Stimulated activated CD8-positive, alpha-beta memory T cell treated with anti-CD3 and anti-CD28 coated beads, Interleukin-2, amount 100 ng/mL, for 48 hours (primary cell): ENCODE measurements at regions not wholly inside any gene's neighbourhood (a gene's known extent, or its start where the extent isn't known, plus 50 kb on each side); places are given as distances from the start of the nearest gene placed in this dataset.

Source experiments
- DNase-seq, 2 donors: peaks; one replicate each; pipeline ENCODE4 v3.0.0-alpha.2; 2020; ENCODE audit warnings: low read depth in 2 of 2

DNA sequence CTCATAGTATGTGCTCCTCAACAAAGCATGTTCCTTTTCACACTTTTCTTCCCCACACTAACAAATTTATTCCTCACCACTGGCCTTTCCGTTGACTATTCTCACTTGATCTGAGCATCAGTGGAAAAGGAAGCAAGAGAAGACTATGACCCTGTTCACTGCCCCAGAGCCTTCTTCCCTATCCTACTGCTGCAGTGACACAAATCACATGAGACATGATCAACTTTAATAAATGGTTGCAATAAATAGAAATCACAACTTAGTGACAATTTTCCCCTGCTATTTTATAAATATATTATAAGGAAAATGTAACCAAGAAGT lies 438.7 kb upstream of the SOX9 start:
- no peak for DNase-seq

DNA sequence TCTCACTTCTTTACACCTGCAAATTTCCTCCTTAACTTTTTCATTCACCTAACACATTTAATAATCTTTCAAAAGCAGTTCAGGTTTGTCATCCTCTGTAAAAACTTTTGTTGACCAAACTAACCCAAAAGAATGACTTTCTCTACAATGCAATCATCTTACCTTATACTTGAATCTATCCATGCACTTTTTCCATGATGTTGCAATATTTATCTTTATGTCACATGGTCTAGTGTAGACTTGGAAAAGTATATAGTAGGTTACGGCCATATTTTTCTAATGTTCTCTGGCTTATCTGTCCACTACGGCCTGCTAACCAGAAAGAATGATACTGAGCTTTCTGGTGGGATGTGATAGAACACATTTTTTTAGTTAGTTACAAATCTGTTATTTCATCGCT lies 431.0 kb upstream of the SOX9 start:
- DNase-seq, result no peak

DNA sequence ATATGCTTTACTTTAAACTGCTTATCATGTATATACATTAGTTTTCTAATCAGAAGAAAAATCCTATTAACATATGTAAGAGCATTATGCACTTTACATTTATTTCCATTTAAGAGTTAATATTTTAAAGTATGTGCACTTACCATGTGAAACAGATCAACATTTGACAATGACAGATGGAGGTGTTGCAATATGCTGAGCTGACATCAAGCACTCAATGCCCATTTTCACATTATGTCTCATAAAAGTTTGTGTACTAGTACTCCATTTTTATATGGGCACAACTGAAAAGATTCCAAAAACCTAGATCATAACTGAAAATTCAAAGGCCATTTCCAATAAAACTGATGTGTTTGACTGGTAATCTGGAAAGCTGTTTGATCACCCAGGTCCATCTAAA lies 420.9 kb upstream of the SOX9 start:
- no peak for DNase-seq

DNA sequence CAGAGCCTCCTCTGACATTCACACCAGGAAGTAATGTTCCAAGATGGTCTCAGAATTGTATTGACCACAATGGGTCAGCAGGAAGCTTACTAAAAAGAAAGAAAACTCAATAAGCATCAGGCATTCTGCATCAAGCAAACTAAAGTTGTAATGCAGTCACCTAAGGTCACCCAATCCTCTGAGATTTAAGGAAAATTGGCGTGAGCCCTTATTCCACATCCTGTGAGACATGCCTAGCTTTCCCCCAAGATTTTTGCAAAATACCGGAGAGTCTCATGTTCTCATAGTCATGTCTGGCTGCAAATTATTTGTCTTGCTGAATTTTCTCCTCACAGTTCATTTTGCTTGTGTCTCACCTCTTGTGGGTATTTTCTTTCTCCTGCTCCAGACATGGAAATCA lies 417.1 kb upstream of the SOX9 start:
- no peak for DNase-seq

DNA sequence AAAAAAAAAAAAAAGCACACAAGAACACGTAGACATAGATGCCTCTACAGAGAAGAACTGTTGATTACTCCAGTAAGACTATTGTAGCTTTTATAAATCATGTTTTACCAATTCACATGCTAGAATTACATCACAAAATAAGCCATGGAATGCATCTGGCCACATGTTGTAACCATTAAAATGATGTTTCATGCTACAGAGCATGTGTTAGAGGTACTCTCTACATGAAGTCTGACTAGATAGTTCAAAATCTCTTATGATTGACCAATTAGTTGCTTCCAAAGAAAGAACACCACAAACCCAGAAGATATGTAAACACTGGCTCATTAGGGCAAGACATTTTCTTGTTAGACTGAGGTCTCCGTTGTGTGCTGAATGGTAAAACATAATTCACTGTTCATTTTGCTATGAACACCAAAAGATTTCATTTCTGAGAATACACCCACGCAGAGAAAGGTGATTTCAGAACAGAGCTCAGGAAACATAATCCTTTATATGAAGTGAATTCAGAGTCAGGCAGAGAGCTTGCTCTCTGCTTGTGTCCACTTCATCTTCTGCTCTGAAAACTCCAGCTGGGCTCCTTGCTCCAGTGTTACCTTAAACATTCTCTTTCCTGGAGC lies 411.4 kb upstream of the SOX9 start:
- no peak for DNase-seq

DNA sequence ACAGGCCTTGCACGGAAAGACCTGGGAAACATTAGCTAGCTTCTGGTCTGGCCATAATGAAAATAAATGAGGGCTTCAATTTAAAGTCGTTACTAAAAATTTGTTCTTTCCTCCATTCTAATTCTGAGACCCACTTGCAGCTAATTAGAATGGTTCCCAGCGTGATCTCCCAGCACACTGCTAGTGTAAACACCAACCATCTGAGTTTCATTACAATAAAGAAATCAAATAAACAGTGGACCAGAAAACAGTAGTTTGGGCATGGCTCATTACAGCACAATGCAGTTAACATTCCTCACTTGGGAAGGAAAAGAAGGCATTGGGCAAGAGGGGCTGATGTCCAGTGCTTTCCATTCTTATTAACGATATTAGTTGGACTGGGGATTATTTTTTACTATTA lies 410.9 kb upstream of the SOX9 start:
- DNase-seq, result no peak

DNA sequence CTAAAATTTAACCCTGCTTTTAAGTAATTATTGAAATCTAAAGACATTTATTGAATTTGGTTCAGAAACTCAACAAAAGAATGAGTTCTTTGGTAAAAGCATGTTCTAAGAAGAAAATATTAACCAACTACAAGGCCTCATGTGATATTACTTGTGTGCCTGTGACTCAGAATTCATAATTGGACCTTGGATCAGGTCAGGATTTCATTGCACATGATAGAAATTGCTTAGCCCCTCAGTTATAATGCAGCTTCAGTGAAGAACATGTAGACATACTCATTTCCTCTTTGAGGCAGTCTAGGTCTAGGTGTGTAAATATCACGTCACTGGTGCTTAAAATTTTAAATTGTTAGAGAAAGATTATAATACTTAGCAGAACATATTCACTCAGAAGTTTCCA lies 410.0 kb upstream of the SOX9 start:
- no peak for DNase-seq

DNA sequence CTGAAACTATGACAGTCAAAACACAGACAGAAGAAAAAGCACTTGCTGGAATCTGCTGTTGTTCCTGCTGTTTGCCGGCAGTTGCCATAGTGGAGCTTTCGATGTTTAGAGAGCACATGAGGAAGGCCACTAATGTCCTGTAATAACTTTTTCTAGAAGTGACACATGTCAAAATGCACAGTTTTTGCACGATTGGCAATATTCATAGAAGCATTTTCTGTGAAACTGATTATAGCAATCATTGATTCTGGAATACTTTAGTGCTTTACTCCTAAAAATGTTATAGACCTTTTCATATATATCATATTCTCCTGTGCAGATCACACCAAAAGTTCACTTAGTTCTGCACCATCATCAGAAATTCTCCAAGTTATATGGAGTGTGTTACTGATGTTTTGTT lies 407.0 kb upstream of the SOX9 start:
- no peak for DNase-seq

DNA sequence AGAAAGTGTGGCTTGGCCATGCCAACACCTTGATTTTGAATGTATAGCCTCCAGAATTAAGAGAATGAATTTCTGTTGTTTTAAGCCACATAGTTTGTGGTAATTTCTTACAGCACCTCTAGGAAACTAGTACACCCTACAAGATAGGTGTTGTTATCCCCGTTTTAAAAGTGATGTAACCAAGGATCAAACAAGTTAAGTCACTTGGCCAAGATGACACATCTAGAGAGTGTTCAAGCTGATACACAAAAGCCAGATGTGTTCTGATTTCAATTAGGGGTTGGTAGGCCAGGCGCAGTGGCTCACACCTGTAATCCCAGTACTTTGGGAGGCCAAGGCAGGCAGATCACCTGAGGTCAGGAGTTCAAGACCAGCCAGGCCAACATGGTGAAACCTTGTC lies 396.5 kb upstream of the SOX9 start:
- DNase-seq, result no peak

DNA sequence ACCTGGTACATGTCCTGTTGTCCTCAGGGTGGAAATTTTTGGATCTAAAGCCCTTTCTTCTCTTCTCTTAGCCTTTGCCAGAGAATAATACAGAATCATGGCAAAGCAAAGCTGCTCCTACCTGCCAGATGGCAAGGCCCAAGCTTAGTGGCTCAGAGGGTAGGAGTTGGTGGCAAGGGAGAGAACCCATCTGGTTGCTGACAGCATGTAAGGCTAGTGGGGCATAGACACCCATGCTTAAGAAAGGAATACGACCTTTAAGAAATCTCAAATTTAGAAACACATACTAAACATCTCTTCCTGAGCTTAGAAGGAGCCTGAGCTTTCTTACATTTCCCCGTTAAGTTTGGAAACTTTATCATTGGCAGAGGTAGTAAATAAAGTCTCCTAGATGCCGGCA lies 395.0 kb upstream of the SOX9 start:
- no peak for DNase-seq

DNA sequence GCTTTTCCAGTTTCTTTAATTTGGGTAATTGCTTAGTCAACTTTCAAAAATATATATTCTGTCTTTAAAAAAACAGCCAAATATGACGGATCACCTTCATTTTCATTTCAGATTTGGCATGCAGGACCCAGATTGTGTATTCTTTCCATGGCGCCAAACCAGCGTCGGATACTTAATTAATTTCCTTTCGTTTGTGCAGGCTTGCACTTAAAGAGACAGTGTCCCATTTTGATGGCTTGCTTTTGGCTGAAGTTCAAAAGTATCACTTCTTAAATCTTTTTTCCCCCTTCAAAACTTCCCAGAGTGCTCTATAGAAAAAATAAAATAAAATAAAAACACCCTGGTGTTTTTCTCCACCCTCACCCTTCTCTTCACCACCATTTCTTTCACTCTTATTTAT lies 394.5 kb upstream of the SOX9 start:
- no peak for DNase-seq

DNA sequence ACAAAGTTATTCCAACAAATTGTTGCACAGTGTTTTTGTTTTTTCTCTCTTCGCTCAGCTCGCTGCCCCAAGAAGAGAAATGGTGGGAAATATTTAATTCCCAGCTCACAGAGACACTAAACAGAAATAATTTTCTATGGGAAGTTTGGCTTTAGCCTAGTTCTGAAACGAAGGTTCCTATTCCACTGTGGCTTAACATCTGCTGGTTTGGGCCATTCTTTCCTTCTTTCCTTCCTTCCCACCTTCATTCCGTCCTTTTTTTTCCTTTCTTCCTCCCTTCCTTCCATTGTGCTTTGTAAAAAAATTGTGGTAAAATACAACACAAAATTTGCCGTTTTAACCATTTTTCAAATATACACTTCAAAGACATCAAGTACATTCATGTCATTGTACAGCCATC lies 393.5 kb upstream of the SOX9 start:
- no peak for DNase-seq

DNA sequence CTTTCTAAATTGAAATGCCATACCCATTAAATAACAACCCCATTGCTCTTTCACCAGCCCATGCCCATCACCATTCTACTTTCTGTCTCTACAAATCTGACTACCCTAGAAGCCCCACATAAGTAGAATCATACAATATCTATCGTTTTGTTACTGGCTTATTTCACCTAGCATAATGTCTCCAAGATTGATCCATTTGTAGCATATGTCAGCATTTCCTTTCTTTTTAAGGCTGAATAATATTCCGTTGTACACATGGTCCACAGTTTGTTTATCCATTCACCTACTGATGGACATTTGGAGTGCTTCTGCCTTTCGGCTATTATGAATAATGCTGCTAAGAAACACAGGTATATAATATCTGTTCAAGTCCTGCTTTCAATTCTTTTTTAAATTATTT lies 393.1 kb upstream of the SOX9 start:
- no peak for DNase-seq

DNA sequence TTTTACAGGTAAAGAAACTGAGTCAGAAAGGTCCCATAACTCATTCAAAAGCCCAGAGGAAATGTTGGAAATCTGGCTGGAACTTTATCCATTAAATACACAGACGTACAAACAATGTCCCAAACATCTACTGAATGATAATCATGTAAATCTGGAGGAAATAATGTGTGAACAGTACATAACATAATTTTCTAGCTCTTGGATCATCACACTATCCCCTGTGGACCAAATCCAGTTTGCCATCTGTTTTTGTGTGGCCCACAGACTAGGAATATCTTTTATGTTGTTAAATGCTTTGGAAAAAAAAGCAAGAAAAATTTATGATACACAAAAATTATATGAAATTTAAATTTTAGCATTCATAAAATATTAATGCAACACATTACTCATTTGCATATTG lies 389.9 kb upstream of the SOX9 start:
- no peak for DNase-seq

DNA sequence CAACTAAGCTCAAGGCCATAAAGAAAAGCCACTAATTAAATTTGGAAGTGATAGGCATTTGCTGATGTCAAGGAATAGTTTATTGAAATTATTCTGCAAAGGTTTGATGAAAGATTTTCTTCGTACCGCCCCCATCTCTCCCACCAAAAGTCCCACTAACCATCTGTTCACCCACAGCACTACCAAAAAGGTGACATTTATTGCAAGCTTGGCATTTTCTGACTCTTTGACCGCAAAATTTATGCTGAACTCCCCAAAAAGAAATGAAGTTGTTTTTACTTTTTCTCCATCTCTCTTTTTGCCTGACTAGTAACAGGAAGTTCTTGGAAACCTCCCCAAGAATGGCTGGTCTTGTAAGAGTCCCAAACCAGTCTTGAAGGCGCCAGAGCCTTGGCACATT lies 384.9 kb upstream of the SOX9 start:
- DNase-seq, result no peak

DNA sequence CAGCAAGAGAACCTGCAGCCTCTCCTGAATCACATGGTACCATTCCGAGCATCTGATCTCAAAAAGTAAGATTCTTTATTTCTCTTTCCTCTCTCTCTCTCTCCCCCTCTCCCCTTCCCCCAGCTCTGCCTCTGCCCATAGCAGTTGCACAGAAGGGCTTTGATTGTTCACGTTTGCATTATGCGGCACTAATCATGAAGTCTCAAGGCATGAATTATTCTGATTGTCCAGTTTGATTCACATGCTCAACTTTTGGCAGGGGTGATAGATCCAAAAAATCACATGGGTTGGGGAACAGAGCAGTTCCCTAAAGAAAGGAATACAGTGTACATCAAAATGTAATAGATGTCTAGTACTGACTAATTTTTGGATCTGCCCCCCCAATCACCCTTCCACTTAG lies 380.0 kb upstream of the SOX9 start:
- no peak for DNase-seq

DNA sequence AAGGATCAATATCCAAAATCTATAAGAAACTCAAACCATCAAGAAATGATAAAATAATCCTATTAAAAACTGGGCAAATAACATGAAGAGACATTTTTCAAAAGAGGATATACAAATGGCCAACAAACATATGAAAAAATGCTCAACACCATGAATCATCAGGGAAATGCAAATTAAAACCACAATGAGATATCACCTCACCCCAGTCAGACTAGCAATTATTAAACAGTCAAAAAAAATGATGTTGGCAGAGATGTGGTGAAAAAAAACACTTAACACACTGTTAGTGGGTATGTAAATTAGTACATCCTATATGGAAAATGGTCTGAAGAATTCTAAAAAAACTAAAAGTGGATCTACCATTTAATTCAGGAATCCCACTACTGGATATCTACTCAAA lies 379.0 kb upstream of the SOX9 start:
- no peak for DNase-seq

DNA sequence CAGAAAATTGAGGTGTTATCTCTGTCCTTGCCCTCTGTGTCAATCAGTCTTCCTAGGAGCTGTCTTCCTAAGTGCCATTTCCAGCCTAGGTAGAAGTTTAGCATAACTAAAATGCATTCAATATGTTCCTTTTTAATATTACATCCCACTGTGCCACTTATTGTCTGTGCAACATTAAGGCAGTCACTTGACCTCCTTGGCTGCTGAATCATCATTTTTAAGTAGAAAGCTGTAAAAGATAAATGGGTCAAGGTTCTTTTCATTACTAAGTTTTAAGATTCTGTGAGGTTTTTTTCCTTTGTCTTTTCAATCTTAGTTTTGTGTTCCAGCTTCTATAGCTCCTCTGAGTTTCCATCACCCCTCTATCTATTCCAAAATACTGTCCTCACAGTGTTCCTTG lies 371.9 kb upstream of the SOX9 start:
- no peak for DNase-seq

DNA sequence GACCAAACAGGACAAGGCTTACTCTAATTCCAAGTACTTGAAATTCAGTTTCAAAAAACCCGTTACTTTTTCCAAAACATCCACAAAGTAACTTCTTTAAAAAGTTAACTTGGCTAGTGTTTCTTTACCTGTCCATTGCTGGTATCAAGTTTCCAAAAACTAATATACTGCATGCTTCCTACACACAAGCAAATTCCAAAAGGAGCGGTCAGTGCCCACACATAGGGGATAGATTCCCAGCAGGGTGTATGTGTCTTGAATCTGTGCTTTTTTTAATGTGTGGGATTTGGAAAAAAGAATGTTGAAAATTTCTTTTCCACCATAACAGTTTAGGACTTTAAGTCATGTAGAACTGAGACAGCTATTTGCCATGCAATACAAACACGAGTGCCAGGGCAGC lies 367.8 kb upstream of the SOX9 start:
- no peak for DNase-seq

DNA sequence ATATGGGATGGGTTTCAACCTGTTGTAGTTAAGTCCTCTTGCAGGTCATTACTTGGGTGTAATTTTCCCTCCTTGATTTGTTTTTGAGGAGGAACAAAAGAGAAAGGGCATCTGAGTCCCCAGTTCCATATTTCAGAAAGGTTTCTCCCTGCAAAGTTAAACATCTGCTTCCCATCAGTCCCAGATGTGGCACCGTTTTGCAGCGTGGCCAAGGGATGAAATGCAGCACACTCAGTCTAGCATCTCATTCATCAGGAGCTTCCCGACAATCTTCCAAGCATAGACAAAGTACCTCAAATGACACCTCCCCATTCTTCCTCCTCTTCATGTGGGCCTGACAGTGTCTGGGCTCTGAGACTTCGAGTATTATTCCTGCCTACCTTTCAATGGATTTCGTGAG lies 363.7 kb upstream of the SOX9 start:
- no peak for DNase-seq

DNA sequence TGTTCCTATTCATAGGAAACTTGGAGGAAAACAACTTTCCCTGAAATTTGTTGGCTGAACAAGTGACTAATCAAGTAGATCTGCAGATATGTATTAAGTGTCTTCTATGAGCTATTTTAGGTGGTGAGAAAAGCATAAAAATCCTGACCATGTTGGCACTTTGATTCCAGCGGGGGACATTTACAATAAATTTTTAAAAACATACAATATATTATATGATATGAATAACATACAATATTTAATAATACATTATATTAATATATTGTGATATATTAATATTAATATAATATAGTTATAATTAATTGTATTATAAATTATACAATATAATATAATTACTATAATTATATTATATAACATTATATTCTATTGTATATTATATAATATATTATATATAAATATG lies 362.9 kb upstream of the SOX9 start:
- DNase-seq, result no peak

DNA sequence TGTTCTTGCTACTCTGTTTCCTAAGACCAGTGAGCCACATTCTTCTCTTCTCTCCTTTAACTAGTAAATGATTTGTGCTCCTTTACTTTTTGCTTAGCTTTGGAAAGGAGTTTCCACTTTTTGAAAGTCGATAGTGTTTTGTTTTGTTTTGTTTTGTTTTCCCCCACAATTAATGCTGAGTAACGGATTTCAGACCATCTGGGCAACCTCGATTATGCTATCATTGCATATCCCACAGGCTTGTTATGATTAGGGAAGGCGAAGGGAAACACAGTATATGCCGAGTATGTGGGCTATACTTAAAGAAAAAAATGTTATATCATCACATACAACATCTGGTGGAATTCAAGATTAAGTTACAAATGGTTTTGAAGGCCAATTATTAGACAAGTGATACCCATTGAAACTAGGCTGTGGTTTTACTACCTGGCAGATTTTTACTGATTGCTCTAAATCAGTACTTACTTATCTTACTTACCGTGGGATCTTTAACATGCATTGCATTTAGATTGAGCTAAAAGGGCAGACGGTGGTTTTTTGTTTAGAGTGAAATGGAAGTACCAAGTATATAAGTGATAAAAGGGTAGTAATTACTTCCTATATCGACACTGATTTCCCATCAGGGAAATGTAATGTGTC lies 361.3 kb upstream of the SOX9 start:
- DNase-seq, result no peak

DNA sequence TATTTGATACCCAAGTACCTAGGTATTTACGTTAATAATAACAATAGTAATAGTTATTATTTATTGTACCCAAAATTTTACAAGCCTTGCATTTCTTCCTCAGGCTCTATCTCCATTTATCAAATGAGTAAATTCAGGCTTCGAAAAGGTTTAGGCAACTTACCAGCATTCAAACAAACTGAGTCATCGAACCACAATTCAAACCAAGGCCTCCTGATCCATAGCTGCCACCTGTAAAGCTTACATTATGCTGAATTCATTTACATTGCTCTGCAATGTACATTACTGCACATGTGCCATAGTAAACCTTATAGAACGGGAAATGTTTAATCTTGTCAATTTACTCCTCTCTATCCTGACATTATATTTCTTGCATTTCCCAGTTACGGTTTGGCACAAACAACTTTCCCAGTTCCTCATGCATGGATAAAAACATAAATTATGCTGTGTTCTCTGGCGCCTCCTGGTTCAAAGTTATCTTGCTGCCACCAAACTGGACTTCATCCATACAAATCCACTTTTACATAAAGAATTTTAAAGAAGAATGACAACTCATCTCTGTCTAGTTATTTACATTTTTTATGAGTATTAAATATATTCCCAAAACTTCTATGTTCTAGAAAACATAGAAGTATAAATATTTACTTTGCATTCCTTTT lies 360.6 kb upstream of the SOX9 start:
- DNase-seq, result no peak

DNA sequence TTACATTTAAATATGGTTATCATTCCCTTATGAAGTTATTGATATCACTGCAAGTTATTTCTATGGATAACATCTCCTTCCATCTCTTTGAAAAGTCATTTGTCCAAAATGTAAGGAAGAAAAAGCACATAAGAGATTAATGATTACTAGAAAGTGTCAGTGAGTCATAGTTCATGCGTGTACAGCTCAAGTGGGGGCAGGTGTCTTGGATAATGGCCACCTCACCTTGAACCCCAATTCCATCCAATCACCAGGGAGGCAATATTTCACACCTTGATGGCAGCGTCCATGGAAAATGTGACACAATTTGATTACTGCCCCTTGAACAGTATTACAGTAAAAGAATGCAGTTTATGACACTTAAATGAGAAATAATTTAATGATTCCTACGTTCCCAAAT lies 358.3 kb upstream of the SOX9 start:
- DNase-seq, result no peak
